ENCODE measurements at regions not wholly inside any gene's neighbourhood (a gene's known extent, or its start where the extent isn't known, plus 50 kb on each side); places are given as distances from the start of the nearest gene placed in this dataset.

DNA sequence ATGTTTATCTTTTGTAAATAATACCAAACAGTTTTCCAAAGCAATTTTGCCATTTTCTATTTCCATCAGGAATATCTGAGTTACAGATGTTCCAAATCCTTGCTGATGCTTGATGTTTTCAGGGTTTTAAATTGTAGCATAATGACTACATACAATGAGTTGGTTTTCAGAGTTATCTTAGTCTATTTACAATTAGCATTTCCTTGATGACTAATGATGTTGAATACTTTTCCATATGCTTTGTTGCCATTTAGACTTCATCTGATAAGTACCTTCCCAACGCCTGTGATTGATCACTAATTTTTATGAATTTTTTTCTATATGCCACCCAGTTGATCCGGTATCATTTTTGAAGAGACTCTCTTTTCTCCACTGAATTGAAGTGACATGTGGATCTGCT is 102.3 kb downstream of the SLC25A46 start:
- TF ChIP-seq, protein P1, sequence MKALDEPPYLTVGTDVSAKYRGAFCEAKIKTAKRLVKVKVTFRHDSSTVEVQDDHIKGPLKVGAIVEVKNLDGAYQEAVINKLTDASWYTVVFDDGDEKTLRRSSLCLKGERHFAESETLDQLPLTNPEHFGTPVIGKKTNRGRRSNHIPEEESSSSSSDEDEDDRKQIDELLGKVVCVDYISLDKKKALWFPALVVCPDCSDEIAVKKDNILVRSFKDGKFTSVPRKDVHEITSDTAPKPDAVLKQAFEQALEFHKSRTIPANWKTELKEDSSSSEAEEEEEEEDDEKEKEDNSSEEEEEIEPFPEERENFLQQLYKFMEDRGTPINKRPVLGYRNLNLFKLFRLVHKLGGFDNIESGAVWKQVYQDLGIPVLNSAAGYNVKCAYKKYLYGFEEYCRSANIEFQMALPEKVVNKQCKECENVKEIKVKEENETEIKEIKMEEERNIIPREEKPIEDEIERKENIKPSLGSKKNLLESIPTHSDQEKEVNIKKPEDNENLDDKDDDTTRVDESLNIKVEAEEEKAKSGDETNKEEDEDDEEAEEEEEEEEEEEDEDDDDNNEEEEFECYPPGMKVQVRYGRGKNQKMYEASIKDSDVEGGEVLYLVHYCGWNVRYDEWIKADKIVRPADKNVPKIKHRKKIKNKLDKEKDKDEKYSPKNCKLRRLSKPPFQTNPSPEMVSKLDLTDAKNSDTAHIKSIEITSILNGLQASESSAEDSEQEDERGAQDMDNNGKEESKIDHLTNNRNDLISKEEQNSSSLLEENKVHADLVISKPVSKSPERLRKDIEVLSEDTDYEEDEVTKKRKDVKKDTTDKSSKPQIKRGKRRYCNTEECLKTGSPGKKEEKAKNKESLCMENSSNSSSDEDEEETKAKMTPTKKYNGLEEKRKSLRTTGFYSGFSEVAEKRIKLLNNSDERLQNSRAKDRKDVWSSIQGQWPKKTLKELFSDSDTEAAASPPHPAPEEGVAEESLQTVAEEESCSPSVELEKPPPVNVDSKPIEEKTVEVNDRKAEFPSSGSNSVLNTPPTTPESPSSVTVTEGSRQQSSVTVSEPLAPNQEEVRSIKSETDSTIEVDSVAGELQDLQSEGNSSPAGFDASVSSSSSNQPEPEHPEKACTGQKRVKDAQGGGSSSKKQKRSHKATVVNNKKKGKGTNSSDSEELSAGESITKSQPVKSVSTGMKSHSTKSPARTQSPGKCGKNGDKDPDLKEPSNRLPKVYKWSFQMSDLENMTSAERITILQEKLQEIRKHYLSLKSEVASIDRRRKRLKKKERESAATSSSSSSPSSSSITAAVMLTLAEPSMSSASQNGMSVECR (CRISPR knock-in tag; IDR thresholded peaks at IDR 0.05; ENCODE audit: borderline replicate concordance): no peak
- TF ChIP-seq, protein P2, sequence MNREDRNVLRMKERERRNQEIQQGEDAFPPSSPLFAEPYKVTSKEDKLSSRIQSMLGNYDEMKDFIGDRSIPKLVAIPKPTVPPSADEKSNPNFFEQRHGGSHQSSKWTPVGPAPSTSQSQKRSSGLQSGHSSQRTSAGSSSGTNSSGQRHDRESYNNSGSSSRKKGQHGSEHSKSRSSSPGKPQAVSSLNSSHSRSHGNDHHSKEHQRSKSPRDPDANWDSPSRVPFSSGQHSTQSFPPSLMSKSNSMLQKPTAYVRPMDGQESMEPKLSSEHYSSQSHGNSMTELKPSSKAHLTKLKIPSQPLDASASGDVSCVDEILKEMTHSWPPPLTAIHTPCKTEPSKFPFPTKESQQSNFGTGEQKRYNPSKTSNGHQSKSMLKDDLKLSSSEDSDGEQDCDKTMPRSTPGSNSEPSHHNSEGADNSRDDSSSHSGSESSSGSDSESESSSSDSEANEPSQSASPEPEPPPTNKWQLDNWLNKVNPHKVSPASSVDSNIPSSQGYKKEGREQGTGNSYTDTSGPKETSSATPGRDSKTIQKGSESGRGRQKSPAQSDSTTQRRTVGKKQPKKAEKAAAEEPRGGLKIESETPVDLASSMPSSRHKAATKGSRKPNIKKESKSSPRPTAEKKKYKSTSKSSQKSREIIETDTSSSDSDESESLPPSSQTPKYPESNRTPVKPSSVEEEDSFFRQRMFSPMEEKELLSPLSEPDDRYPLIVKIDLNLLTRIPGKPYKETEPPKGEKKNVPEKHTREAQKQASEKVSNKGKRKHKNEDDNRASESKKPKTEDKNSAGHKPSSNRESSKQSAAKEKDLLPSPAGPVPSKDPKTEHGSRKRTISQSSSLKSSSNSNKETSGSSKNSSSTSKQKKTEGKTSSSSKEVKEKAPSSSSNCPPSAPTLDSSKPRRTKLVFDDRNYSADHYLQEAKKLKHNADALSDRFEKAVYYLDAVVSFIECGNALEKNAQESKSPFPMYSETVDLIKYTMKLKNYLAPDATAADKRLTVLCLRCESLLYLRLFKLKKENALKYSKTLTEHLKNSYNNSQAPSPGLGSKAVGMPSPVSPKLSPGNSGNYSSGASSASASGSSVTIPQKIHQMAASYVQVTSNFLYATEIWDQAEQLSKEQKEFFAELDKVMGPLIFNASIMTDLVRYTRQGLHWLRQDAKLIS (CRISPR knock-in tag; IDR thresholded peaks at IDR 0.05; ENCODE audit: borderline replicate concordance): no peak
- no peak for TF ChIP-seq CTCF (IDR thresholded peaks at IDR 0.05)
- no peak for TF ChIP-seq CBFB (CRISPR knock-in tag; IDR thresholded peaks at IDR 0.05; ENCODE audit: low read depth)
- TF ChIP-seq ZNF232 (CRISPR knock-in tag; IDR thresholded peaks at IDR 0.05): no peak
- TF ChIP-seq RORB (CRISPR knock-in tag; IDR thresholded peaks at IDR 0.05): no peak
- TF ChIP-seq ZNF512 (CRISPR knock-in tag; IDR thresholded peaks at IDR 0.05; ENCODE audit: borderline replicate concordance): no peak
- no peak for TF ChIP-seq ZSCAN18 (CRISPR knock-in tag; IDR thresholded peaks at IDR 0.05)
- TF ChIP-seq CREB1 (CRISPR knock-in tag; IDR thresholded peaks at IDR 0.05): no peak
- TF ChIP-seq ZNF532 (CRISPR knock-in tag; IDR thresholded peaks at IDR 0.05; ENCODE audit: borderline replicate concordance): no peak
- no peak for TF ChIP-seq ZNF121 (CRISPR knock-in tag; IDR thresholded peaks at IDR 0.05)
